ENCODE measurements at regions not wholly inside any gene's neighbourhood (a gene's known extent, or its start where the extent isn't known, plus 50 kb on each side); places are given as distances from the start of the nearest gene placed in this dataset.
"Not testable (repeated sequence)": the region's sequence is repeated elsewhere in the genome, so short reads cannot be mapped to it uniquely, and the experiment has no call there.

DNA sequence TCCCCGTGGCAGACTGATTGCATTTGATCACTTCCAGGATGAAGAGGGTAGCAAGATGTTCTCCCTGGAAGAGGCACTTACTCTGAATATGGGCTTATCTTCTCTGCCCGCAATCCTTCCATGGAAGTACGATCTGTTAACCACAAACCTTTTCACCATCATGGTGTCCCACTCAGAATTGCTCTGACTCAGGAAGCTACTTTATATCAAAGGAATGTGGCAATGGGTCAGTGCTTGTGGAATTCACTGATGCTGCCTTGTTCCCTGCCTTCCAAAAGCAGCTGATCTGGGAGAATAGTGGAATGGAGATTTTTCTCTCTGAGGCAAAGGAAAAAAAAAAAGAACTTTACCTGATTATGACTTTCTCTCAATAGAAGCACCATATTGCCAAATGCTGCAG is 306.1 kb upstream of the WSB1 start:
- H3K27me3 ChIP-seq; H3K4me3 ChIP-seq (replicated peaks in 1 of 3); H3K4me1 ChIP-seq; H3K9me3 ChIP-seq; H3K36me3 ChIP-seq; intact Hi-C loops (cut with DNase I); H3K27ac ChIP-seq; DNase-seq: not testable (repeated sequence)
- WGBS, 2 donors = 62 to 69% methylated on average over 3 of the region's 3 CpGs

DNA sequence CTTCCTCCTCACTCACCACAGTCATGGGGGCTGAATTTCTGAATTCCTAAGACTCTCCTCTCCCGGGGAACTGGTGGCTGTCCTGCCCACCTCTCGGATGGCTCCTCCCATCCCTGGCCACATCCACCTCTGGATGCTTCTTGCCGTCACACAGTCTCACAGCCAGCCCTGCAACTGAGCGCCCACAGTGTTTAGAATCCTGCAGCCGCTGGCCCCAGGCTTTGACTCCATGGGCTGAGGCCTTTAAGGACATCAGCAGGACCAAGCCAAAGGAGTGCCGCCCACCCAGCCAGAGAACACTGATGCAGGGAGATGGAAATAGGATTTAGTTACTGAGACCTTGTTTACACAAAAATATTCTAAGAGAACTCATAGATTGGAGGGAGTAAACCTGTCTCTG is 299.3 kb upstream of the WSB1 start:
- H3K4me1 ChIP-seq; H3K36me3 ChIP-seq; DNase-seq; H3K27me3 ChIP-seq; H3K27ac ChIP-seq; H3K4me3 ChIP-seq (replicated peaks in 1 of 3); intact Hi-C loops (cut with DNase I); H3K9me3 ChIP-seq: not testable (repeated sequence)
- WGBS, 2 donors = 73% methylated on average over 6 of the region's 6 CpGs

DNA sequence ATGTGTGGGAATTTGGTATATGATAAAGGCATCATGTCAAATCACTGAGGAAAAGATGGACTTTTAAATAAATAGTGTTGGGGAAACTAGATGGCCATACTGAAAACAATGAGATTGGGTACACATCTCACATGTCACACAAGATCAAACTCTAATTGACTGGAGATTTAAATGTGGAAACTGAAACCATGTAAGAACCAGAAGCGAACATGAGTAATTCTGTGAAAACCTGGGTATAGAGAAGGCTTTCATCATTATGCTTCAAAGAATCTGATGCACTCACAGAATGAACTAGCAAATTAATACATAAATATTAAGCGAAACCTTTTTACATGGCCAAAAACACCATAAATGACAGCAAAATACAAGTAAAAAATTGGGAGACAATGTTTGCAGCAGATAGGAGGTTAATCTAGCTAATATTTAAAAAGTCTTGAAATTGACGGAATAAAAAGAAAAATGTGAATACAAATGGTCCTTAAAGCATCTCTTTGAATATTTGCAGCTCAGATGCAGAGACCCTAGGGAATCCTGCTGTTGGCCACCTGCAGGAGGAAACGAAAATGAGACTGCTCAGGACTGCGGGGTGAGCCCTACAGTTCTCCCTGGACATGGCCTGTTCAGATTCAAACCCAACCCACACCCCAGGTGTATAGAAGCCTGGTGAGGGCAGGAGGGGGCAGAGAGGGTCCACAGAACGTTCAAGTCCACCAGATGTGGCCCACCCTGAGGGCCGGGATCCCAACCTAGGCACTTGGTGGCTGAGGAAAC is 297.6 kb upstream of the WSB1 start:
- H3K4me1 ChIP-seq; intact Hi-C loops (cut with DNase I); H3K4me3 ChIP-seq (replicated peaks in 1 of 3); H3K9me3 ChIP-seq; H3K27me3 ChIP-seq; H3K36me3 ChIP-seq; DNase-seq; H3K27ac ChIP-seq: not testable (repeated sequence)
- WGBS, 2 donors = 60 to 67% methylated on average over 7 of the region's 7 CpGs

DNA sequence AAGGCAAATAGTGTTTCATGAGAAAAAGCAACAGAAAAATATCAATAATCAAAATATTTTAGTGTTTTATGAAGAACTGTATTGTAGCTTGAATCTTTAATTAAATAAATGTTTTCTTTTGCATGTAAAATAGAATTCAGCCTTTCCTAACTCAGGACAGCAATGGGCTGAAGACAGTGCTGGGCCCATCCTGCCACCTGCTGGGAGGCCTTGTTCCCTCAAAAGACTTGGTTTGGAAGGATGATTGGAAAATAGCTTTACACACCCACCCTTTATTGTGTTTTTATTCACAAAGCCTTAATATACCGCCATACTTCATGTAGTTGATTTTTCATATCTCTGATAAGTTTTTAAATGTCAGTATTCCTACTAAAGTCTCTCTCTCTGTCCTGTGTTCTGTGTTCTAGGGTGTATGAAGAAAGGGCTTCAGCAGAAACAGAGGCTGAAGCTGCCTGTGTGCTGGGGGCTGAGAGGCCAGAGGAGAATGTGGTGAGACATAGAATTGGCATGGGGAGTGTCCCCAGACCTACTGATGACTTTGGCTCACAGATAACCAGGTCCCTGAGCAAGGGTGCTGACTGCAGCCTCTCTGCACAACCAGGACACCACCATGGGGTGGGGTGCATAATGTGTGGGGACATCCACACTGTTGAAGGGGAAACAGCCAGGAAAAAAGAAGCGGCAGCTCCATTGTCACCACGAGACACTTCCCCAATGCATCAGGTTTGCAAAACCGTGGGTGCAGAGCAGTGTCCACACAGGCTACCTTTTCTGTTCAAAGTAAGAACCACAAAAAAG is 286.0 kb upstream of the WSB1 start:
- intact Hi-C loops (cut with DNase I); H3K27me3 ChIP-seq; H3K27ac ChIP-seq; H3K36me3 ChIP-seq; H3K9me3 ChIP-seq; H3K4me3 ChIP-seq (replicated peaks in 1 of 3); H3K4me1 ChIP-seq; DNase-seq: not testable (repeated sequence)
- 57 to 58% methylated on average over 4 of the region's 4 CpGs for WGBS, 2 donors

DNA sequence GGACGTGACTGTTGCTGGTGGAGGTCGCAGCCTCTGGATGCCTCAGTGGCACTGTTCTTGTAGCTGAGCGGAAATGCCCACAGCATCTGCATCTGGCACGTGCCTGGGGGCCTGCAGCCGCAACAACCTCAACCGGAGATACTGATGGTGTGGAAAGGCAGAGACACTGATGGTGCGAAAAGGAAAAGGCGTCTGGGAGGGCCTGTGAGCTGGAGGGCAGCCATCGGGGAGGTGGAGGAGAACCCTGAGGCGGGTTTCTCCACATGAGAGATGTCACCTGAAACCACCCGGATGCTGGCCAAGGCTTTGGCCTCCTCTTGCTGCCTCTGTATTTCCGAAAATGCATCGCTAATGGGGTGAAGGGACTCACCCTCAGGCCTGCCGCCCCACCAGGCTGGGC is 284.8 kb upstream of the WSB1 start:
- intact Hi-C loops (cut with DNase I) = no loop called here
- no peaks in the 10 kb centered on the region for H3K4me1 ChIP-seq
- 79 to 86% methylated on average over 13 to 14 of the region's 14 CpGs for WGBS, 2 donors
- no peak for DNase-seq
- H3K27ac ChIP-seq = no peak overlapping the region
- no peaks in the 10 kb centered on the region for H3K27me3 ChIP-seq
- no peaks in the 10 kb centered on the region for H3K36me3 ChIP-seq
- no peak overlapping the region for H3K4me3 ChIP-seq (replicated peaks in 1 of 3)
- no peaks in the 10 kb centered on the region for H3K9me3 ChIP-seq
- no peak for TF ChIP-seq POLR2A (IDR thresholded peaks at IDR 0.05)
- TF ChIP-seq, protein P1, sequence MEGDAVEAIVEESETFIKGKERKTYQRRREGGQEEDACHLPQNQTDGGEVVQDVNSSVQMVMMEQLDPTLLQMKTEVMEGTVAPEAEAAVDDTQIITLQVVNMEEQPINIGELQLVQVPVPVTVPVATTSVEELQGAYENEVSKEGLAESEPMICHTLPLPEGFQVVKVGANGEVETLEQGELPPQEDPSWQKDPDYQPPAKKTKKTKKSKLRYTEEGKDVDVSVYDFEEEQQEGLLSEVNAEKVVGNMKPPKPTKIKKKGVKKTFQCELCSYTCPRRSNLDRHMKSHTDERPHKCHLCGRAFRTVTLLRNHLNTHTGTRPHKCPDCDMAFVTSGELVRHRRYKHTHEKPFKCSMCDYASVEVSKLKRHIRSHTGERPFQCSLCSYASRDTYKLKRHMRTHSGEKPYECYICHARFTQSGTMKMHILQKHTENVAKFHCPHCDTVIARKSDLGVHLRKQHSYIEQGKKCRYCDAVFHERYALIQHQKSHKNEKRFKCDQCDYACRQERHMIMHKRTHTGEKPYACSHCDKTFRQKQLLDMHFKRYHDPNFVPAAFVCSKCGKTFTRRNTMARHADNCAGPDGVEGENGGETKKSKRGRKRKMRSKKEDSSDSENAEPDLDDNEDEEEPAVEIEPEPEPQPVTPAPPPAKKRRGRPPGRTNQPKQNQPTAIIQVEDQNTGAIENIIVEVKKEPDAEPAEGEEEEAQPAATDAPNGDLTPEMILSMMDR (IDR thresholded peaks at IDR 0.05) = no peak

DNA sequence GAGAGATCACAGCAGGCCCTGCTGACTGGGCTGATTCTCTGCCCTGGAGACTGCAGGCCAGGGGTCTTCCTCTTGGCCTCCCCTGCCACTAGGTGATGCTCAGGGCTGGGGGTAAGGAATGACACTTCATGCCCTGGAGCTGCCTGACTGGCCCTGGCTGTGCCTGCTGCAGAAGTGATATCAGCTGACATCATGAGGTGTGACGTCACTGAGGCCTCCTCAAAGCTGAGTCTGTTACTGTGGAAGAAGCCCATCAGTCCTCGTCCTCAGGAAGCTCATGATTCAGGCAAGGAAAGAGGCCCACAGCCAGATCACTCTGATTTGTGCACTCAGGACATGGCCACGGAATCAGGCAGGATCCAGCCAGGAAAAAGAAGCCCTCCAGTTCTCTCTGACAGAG is 283.8 kb upstream of the WSB1 start:
- H3K36me3 ChIP-seq; H3K4me1 ChIP-seq; H3K4me3 ChIP-seq (replicated peaks in 1 of 3); H3K27me3 ChIP-seq; intact Hi-C loops (cut with DNase I); H3K9me3 ChIP-seq; H3K27ac ChIP-seq; DNase-seq: not testable (repeated sequence)
- 54 to 60% methylated on average over 2 to 3 of the region's 3 CpGs for WGBS, 2 donors

DNA sequence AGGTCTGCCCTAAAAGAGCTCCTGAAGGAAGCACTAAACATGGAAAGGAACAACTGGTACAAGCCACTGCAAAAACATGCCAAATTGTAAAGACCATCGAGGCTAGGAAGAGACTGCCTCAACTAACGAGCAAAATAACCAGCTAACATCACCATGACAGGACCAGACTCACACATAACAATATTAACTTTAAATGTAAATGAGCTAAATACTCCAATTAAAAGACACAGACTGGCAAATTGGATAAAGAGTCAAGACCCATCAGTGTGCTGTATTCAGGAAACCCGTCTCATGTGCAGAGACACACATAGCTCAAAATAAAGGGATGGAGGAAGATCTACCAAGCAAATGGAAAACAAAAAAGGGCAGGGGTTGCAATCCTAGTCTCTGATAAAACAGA is 263.4 kb upstream of the WSB1 start:
- DNase-seq; intact Hi-C loops (cut with DNase I); H3K4me1 ChIP-seq; H3K27ac ChIP-seq; H3K27me3 ChIP-seq; H3K9me3 ChIP-seq; H3K4me3 ChIP-seq (replicated peaks in 1 of 3); H3K36me3 ChIP-seq: not testable (repeated sequence)
- WGBS, 2 donors = 61 to 67% methylated on average over 3 of the region's 3 CpGs

DNA sequence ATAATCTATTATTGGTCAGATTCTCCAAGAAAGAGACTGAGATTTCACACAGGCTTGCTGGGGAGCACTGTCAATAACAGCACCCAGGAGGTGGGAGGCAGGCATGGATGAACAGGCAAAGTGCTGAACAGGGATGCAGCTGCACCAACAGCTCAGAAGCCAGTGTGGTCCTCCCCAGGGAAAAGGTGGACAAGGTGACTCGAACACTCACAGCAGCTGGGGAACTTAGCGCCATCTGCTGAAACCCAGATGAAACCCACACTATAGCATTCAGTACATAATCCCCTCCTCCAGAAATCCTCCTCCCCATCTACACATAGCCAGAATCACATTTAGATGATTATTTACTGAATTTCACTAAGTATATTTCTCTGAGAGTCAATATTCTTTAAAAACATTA is 255.2 kb upstream of the WSB1 start:
- no peak for DNase-seq
- intact Hi-C loops (cut with DNase I) = no loop called here
- WGBS, 2 donors = 30 to 44% methylated on average over 2 of the region's 2 CpGs
- Histone ChIP-seq H3K36me3 (no peaks in the 10 kb centered on the region), H3K4me3 (replicated peaks in 1 of 3) (no peak overlapping the region), H3K27me3 (no peaks in the 10 kb centered on the region), H3K9me3 (no peaks in the 10 kb centered on the region), H3K4me1 (no peaks in the 10 kb centered on the region), H3K27ac (no peak overlapping the region)
- TF ChIP-seq, protein P1 (IDR thresholded peaks at IDR 0.05) = no peak

DNA sequence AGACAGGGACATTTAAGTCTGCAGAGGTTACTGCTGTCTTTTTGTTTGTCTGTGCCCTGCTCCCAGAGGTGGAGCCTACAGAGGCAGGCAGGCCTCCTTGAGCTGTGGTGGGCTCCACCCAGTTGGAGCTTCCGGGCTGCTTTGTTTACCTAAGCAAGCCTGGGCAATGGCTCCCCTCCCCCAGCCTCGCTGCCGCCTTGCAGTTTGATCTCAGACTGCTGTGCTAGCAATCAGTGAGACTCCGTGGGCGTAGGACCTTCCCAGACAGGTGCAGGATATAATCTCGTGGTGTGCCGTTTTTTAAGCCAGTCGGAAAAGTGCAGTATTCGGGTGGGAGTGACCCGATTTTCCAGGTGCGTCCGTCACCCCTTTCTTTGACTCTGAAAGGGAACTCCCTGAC is 248.9 kb upstream of the WSB1 start:
- H3K9me3 ChIP-seq; H3K27me3 ChIP-seq; H3K27ac ChIP-seq; H3K4me1 ChIP-seq; intact Hi-C loops (cut with DNase I); DNase-seq; H3K36me3 ChIP-seq; H3K4me3 ChIP-seq (replicated peaks in 1 of 3): not testable (repeated sequence)
- WGBS, 2 donors = 81 to 86% methylated on average over 7 to 12 of the region's 12 CpGs

Measured in thyroid gland (tissue), 4 donors.